GM12878 (cell line): ENCODE measurements at regions not wholly inside any gene's neighbourhood (a gene's known extent, or its start where the extent isn't known, plus 50 kb on each side); places are given as distances from the start of the nearest gene placed in this dataset.

Source experiments
- ATAC-seq: fragments of 200-7000 bp; cut with Tn5 transposase; 3 replicates; pipeline ENCODE4 v1.9.1; 2020; ENCODE audit warnings: mild to moderate bottlenecking, moderate library complexity
- BruUV-seq: library from RNA; stranded (reverse); fragments of 400-500 nt; replicated peaks from 2 replicates; lab custom pipeline; 2021; lab: Mats Ljungman, UMichigan
- CTCF ChIA-PET: fragments of 300-600 bp; sonication (Branson Sonifier 250); formaldehyde crosslinking; extraction: SDS; loops from one replicate; lab custom pipeline; 2021; ENCODE audit warnings: inconsistent platforms; lab: Yijun Ruan, JAX
- POLR2A ChIA-PET: fragments of 350-600 bp; formaldehyde crosslinking; extraction: SDS; loops from one replicate; lab custom pipeline; 2021; ENCODE audit warnings: inconsistent platforms; lab: Charles Lee
- RAD21 ChIA-PET: fragments of 300-600 bp; sonication (Branson Sonifier 250); formaldehyde crosslinking; loops from one replicate; lab custom pipeline; 2023; ENCODE audit warnings: antibody characterized with exemption; ENCODE audit not compliant: unreplicated experiment; lab: Charles Lee
- SMC1A ChIA-PET: fragments of 300-600 bp; sonication (Branson Sonifier 250); formaldehyde crosslinking; loops from one replicate; lab custom pipeline; 2023; ENCODE audit not compliant: unreplicated experiment, uncharacterized antibody; lab: Charles Lee
- DNase-seq: peaks from one replicate; pipeline ENCODE4 v3.0.0-alpha.2; 2011; ENCODE audit warnings: low read depth, low spot score
- FAIRE-seq: peaks from 3 replicates; lab custom pipeline; 2011; peaks lifted over from hg19 to GRCh38; lab: Jason Lieb, UNC
- H2AFZ ChIP-seq: 2 replicates; pipeline ENCODE4 v1.6.0; 2011; ENCODE audit warnings: low read depth, low read length, control low read depth; ENCODE audit not compliant: control insufficient read depth
- H3K27ac ChIP-seq: 2 replicates; pipeline ENCODE4 v1.5.1; 2011; ENCODE audit warnings: control low read depth; ENCODE audit not compliant: control insufficient read depth, insufficient read depth
- H3K27me3 ChIP-seq, 2 experiments: replicated peaks in 1 of 2; 2 replicates each; pipeline versions ENCODE4 v1.6.0 to v1.6.1; 2011; ENCODE audit warnings: low read length in 1 of 2; ENCODE audit not compliant: control insufficient read depth in 2 of 2, insufficient read depth in 2 of 2
- H3K36me3 ChIP-seq, 2 experiments: 2 replicates each; pipeline ENCODE4 v1.5.1; 2011; ENCODE audit warnings: low read length in 1 of 2; ENCODE audit not compliant: control insufficient read depth in 2 of 2, insufficient read depth in 2 of 2
- H3K4me1 ChIP-seq: 2 replicates; pipeline ENCODE4 v1.6.1; 2011; ENCODE audit warnings: mild to moderate bottlenecking, low read length, moderate library complexity, mixed read lengths; ENCODE audit not compliant: control insufficient read depth, insufficient read depth
- H3K4me2 ChIP-seq: 2 replicates; pipeline ENCODE4 v1.6.0; 2011; ENCODE audit warnings: control low read depth; ENCODE audit not compliant: control insufficient read depth, insufficient read depth
- H3K4me3 ChIP-seq: fragments of 200-600 bp; sonication (generic); 2 replicates; pipeline ENCODE4 v1.5.1; 2016
- H3K79me2 ChIP-seq: 2 replicates; pipeline ENCODE4 v1.6.0; 2011; ENCODE audit warnings: low read length; ENCODE audit not compliant: control insufficient read depth, insufficient read depth
- H3K9ac ChIP-seq: 2 replicates; pipeline ENCODE4 v1.8.0; 2011; ENCODE audit warnings: low read length, control low read depth, mixed read lengths; ENCODE audit not compliant: control insufficient read depth, insufficient read depth
- H3K9me3 ChIP-seq: replicated peaks from 3 replicates; pipeline ENCODE4 v1.5.1; 2011; ENCODE audit warnings: mild to moderate bottlenecking, low read length; ENCODE audit not compliant: control insufficient read depth, insufficient read depth
- H4K20me1 ChIP-seq: 2 replicates; pipeline ENCODE4 v1.6.0; 2011; ENCODE audit not compliant: control insufficient read depth, insufficient read depth
- ASH2L ChIP-seq: fragments of 300-600, 200-600 bp; sonication (generic); IDR thresholded peaks from 2 replicates; pipeline ENCODE4 v1.6.1; 2017; ENCODE audit warnings: low read depth, mild to moderate bottlenecking, borderline replicate concordance
- CBX5 ChIP-seq: sonication (generic); IDR thresholded peaks from 2 replicates; pipeline ENCODE4 v1.6.1; 2016; ENCODE audit warnings: low read depth, moderate library complexity, mild to moderate bottlenecking, inconsistent platforms
- IKZF2 ChIP-seq, 2 experiments: fragments of 450-650 bp; IDR thresholded peaks; 2 replicates each; pipeline ENCODE4 v1.6.1; 2017; ENCODE audit warnings: mild to moderate bottlenecking in 2 of 2, moderate library complexity in 2 of 2
- NFXL1 ChIP-seq: fragments of 450-650 bp; IDR thresholded peaks from 2 replicates; pipeline ENCODE4 v1.6.1; 2017; ENCODE audit warnings: antibody characterized with exemption, mild to moderate bottlenecking, borderline replicate concordance
- SPI1 ChIP-seq: IDR thresholded peaks from 2 replicates; pipeline ENCODE4 v1.6.1; 2011; ENCODE audit warnings: low read depth, mild to moderate bottlenecking, low read length, moderate library complexity, borderline replicate concordance; ENCODE audit not compliant: insufficient read depth
- WGBS: methylation state at CpG from one replicate; pipeline ENCODE4 v1.1.6; 2016; ENCODE audit warnings: low lambda C conversion rate; ENCODE audit not compliant: insufficient replicate concordance, insufficient coverage; ENCODE audit errors: missing lambda C conversion rate; 5-methylcytosine and 5-hydroxymethylcytosine counted together
- in situ Hi-C: fragments of 300-500 bp; cut with MboI; formaldehyde crosslinking; loops from 9 replicates; pipeline ENCODE4 v1.14.3; 2018; ENCODE audit warnings: mixed read lengths
- intact Hi-C: fragments of 100-400 bp; cut with micrococcal nuclease; formaldehyde crosslinking; loops from one replicate; pipeline ENCODE4 v1.14.2; 2022; ENCODE audit not compliant: unreplicated experiment
- TF ChIP-seq, protein P1 (sequence below): fragments of 450-650 bp; IDR thresholded peaks from 2 replicates; pipeline ENCODE4 v1.6.1; 2017; ENCODE audit warnings: mild to moderate bottlenecking, low read depth, inconsistent platforms; ENCODE audit not compliant: poor library complexity, severe bottlenecking

DNA sequence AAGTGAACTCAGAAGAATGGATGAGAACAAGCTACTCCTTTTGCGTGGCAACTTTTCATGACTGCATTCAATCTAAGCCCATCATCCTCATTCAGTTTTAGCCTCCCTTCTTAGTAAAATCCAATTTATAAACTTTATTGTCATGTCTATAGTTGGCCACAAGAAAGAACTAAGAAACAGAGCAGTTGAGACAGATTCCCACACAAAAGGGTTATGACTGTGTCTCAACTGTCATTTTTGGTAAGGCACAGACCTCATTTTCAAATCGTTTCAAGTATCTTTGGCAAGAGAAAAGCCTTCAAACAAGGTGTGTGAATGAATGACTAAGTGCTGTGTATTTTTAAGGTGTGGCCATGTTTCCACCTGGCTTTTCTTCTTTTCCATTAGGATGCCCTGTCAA is 84.2 kb upstream of the CREB5 start (continued):
- no peak for TF ChIP-seq NFXL1
- no peak for TF ChIP-seq ASH2L
- TF ChIP-seq, protein P1, sequence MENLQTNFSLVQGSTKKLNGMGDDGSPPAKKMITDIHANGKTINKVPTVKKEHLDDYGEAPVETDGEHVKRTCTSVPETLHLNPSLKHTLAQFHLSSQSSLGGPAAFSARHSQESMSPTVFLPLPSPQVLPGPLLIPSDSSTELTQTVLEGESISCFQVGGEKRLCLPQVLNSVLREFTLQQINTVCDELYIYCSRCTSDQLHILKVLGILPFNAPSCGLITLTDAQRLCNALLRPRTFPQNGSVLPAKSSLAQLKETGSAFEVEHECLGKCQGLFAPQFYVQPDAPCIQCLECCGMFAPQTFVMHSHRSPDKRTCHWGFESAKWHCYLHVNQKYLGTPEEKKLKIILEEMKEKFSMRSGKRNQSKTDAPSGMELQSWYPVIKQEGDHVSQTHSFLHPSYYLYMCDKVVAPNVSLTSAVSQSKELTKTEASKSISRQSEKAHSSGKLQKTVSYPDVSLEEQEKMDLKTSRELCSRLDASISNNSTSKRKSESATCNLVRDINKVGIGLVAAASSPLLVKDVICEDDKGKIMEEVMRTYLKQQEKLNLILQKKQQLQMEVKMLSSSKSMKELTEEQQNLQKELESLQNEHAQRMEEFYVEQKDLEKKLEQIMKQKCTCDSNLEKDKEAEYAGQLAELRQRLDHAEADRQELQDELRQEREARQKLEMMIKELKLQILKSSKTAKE, result no peak
- no peak for TF ChIP-seq IKZF2 (IDR thresholded peaks at IDR 0.05)

DNA sequence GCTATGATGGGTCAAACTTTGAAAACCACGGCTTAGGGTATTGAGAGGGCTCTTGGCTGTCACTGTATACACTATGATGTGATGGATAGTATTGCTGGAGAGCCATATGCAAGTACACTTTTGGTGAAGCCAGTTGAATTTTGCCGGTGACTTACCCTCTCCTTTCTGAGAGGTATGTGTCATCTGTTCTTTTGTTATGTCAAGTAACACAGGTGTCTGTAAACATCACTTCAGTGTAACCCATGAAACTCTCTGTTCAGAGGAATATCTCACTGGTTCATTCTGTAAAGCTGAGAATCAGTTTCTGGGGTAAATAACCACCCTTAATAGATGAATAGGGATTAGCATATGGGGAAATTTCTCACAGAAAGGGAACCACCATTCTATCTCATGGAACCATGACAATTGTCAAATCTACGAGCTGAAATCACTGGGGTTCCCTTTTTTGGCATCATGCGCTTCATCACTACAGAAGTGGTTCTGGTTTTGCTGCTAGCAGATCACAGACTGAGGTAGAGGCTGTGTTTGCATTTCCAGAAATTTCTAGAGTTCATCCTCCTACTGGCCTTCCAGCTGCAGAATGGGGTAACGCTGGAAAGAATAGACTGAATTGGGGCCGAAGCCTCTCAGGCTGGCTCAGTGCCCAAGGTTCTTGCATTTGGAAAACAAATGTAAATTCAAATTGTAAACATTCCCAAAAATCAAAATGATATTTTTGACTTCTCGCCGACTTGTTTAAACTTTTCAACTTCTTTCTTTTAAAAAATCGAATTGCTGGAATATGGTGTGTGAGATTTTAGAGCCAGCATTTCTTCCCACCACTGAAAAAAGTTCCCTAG is 83.3 kb upstream of the CREB5 start:
- ChIA-PET SMC1A (interaction anchor here (0.6 to 1.1 kb wide), 2 partner anchors 41 to 47 kb away, joined by 3 read pairs; no protein-coding TSS in a partner anchor), CTCF (interaction anchor here (0.6 to 1.3 kb wide), 2 partner anchors 30 to 261 kb away, joined by 4 read pairs; no protein-coding TSS in a partner anchor), RAD21 (no interaction called here), POLR2A (interaction anchor here (0.6 kb wide), 1 partner anchor 82 kb away, joined by 10 read pairs; no protein-coding TSS in a partner anchor)
- Histone ChIP-seq H3K9ac (no peak overlapping the region), H3K4me1 (peaks cover 3% of the 10 kb centered on the region; the same call in 1 of the 2 replicates), H3K4me3 (no peak overlapping the region), H4K20me1 (no peaks in the 10 kb centered on the region), H3K4me2 (no peak overlapping the region), H3K27ac (no peak overlapping the region), H3K79me2 (no peaks in the 10 kb centered on the region), H3K9me3 (no peaks in the 10 kb centered on the region), H3K27me3 (no peaks in the 10 kb centered on the region; a peak in 1 of 4 replicates), H3K36me3 (no peaks in the 10 kb centered on the region), H2AFZ (no peak overlapping the region)
- DNase-seq (no peak), FAIRE-seq (no peak), ATAC-seq (peak; percentile 41)
- in situ Hi-C loops, result no loop called here
- intact Hi-C loops, result no loop called here
- 15% methylated on average over 9 of the region's 9 CpGs for WGBS
- BruUV-seq, result no TSS peak
- TF ChIP-seq SPI1 (peak; percentile 51), CBX5 (no peak)
